ENCODE measurements at regions not wholly inside any gene's neighbourhood (a gene's known extent, or its start where the extent isn't known, plus 50 kb on each side); places are given as distances from the start of the nearest gene placed in this dataset.

- FAIRE-seq (no peak), DNase-seq (no peak)
- no peak for TF ChIP-seq CTCF (IDR thresholded peaks at IDR 0.05; ENCODE audit: borderline replicate concordance, extremely low read depth, insufficient read depth)
- intact Hi-C loops (cut with DNase I), result no loop called here
- Histone ChIP-seq H3K36me3 (ENCODE audit: control insufficient read depth in 2 of 3, insufficient read depth in 3 of 3, low read length in 3 of 3) (no peaks in the 10 kb centered on the region), H3K4me1 (ENCODE audit: control insufficient read depth in 2 of 3, insufficient read depth in 2 of 3, low read depth in 1 of 3, low read length in 3 of 3) (no peaks in the 10 kb centered on the region), H3K27me3 (ENCODE audit: control insufficient read depth, insufficient read depth, low read length) (no peaks in the 10 kb centered on the region), H3K9me3 (ENCODE audit: control insufficient read depth in 2 of 3, insufficient read depth in 1 of 3, low read length in 3 of 3) (peaks cover 0 to 3% (median 0%) of the 10 kb centered on the region in 3 donors), H3K4me3 (ENCODE audit: low read length in 3 of 3) (no peak overlapping the region), H3K27ac (ENCODE audit: low read depth in 2 of 2, low read length in 2 of 2) (no peak overlapping the region), H3K9ac (ENCODE audit: low read length in 3 of 3) (no peak overlapping the region)
Observed at GRCh38 chr15:93235926-93236780, 147.1 kb upstream of the RGMA start.

- no peak overlapping the region for H3K27ac ChIP-seq (ENCODE audit: low read depth in 2 of 2, low read length in 2 of 2)
- H3K9me3 ChIP-seq (ENCODE audit: control insufficient read depth in 2 of 3, insufficient read depth in 1 of 3, low read length in 3 of 3), result peaks cover 0 to 3% (median 0%) of the 10 kb centered on the region in 3 donors
- TF ChIP-seq CTCF (IDR thresholded peaks at IDR 0.05; ENCODE audit: borderline replicate concordance, extremely low read depth, insufficient read depth), result no peak
- no peak for FAIRE-seq
- H3K27me3 ChIP-seq (ENCODE audit: control insufficient read depth, insufficient read depth, low read length), result no peaks in the 10 kb centered on the region
- no peaks in the 10 kb centered on the region for H3K4me1 ChIP-seq (ENCODE audit: control insufficient read depth in 2 of 3, insufficient read depth in 2 of 3, low read depth in 1 of 3, low read length in 3 of 3)
- no peak for DNase-seq
- intact Hi-C loops (cut with DNase I), result no loop called here
- H3K4me3 ChIP-seq (ENCODE audit: low read length in 3 of 3), result no peak overlapping the region
- no peak overlapping the region for H3K9ac ChIP-seq (ENCODE audit: low read length in 3 of 3)
- no peaks in the 10 kb centered on the region for H3K36me3 ChIP-seq (ENCODE audit: control insufficient read depth in 2 of 3, insufficient read depth in 3 of 3, low read length in 3 of 3)
Observed at GRCh38 chr15:93235269-93235668, 146.3 kb upstream of the RGMA start.

- Histone ChIP-seq H3K9me3 (ENCODE audit: control insufficient read depth in 2 of 3, insufficient read depth in 1 of 3, low read length in 3 of 3) (peaks cover 0 to 3% (median 0%) of the 10 kb centered on the region in 3 donors), H3K4me1 (ENCODE audit: control insufficient read depth in 2 of 3, insufficient read depth in 2 of 3, low read depth in 1 of 3, low read length in 3 of 3) (no peaks in the 10 kb centered on the region), H3K27ac (ENCODE audit: low read depth in 2 of 2, low read length in 2 of 2) (no peak overlapping the region), H3K36me3 (ENCODE audit: control insufficient read depth in 2 of 3, insufficient read depth in 3 of 3, low read length in 3 of 3) (no peaks in the 10 kb centered on the region), H3K27me3 (ENCODE audit: control insufficient read depth, insufficient read depth, low read length) (no peaks in the 10 kb centered on the region), H3K9ac (ENCODE audit: low read length in 3 of 3) (no peak overlapping the region), H3K4me3 (ENCODE audit: low read length in 3 of 3) (no peak overlapping the region)
- DNase-seq (no peak), FAIRE-seq (no peak)
- no peak for TF ChIP-seq CTCF (IDR thresholded peaks at IDR 0.05; ENCODE audit: borderline replicate concordance, extremely low read depth, insufficient read depth)
- intact Hi-C loops (cut with DNase I), result no loop called here
Observed at GRCh38 chr15:93233710-93234109, 144.7 kb upstream of the RGMA start.

All from kidney (tissue), 13 donors.